ENCODE measurements at regions not wholly inside any gene's neighbourhood (a gene's known extent, or its start where the extent isn't known, plus 50 kb on each side); places are given as distances from the start of the nearest gene placed in this dataset.

GRCh38 chr1:38190983-38191382 is 144.4 kb upstream of the POU3F1 start:
- DNase-seq (ENCODE audit: low spot score) (no peak), ATAC-seq (no peak)
- H3K4me1 ChIP-seq (ENCODE audit: insufficient read depth), result no peaks in the 10 kb centered on the region
- peaks cover 15% of the 10 kb centered on the region for H3K9me3 Mint-ChIP-seq
- no peak overlapping the region for H3K4me2 ChIP-seq
- H2AFZ ChIP-seq, result no peak overlapping the region
- peaks cover 9% of the 10 kb centered on the region; the same call in 2 of the 3 replicates for H3K4me1 Mint-ChIP-seq
- no peak overlapping the region for H3K4me3 ChIP-seq
- H3K27me3 ChIP-seq (ENCODE audit: insufficient read depth), result no peaks in the 10 kb centered on the region
- 0 out of 2 replicates have a peak, but pooled peaks cover 2% of the 10 kb centered on the region for H3K9me2 ChIP-seq (ENCODE audit: insufficient read depth)
- TF ChIP-seq ZNF114 (CRISPR knock-in tag; IDR thresholded peaks at IDR 0.05), result no peak
- no peak for TF ChIP-seq CTCF (conservative IDR thresholded peaks at IDR 0.05; ENCODE audit: low read depth in 2 of 2)
- TF ChIP-seq EZH2phosphoT487 (IDR thresholded peaks at IDR 0.05; ENCODE audit: unreplicated experiment), result no peak
- no peak for TF ChIP-seq ZNF331 (CRISPR knock-in tag; IDR thresholded peaks at IDR 0.05; ENCODE audit: low read depth)
- no peak for TF ChIP-seq EZH2 (IDR thresholded peaks at IDR 0.05; ENCODE audit: low read depth, unreplicated experiment)
- no peak for TF ChIP-seq POLR2AphosphoS5 (IDR thresholded peaks at IDR 0.05; ENCODE audit: low read depth)
- no peak for TF ChIP-seq CREB1 (CRISPR knock-in tag; IDR thresholded peaks at IDR 0.05; ENCODE audit: low read depth)
- TF ChIP-seq, protein P1, sequence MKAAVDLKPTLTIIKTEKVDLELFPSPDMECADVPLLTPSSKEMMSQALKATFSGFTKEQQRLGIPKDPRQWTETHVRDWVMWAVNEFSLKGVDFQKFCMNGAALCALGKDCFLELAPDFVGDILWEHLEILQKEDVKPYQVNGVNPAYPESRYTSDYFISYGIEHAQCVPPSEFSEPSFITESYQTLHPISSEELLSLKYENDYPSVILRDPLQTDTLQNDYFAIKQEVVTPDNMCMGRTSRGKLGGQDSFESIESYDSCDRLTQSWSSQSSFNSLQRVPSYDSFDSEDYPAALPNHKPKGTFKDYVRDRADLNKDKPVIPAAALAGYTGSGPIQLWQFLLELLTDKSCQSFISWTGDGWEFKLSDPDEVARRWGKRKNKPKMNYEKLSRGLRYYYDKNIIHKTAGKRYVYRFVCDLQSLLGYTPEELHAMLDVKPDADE (IDR thresholded peaks at IDR 0.05), result no peak
- TF ChIP-seq, protein P2, sequence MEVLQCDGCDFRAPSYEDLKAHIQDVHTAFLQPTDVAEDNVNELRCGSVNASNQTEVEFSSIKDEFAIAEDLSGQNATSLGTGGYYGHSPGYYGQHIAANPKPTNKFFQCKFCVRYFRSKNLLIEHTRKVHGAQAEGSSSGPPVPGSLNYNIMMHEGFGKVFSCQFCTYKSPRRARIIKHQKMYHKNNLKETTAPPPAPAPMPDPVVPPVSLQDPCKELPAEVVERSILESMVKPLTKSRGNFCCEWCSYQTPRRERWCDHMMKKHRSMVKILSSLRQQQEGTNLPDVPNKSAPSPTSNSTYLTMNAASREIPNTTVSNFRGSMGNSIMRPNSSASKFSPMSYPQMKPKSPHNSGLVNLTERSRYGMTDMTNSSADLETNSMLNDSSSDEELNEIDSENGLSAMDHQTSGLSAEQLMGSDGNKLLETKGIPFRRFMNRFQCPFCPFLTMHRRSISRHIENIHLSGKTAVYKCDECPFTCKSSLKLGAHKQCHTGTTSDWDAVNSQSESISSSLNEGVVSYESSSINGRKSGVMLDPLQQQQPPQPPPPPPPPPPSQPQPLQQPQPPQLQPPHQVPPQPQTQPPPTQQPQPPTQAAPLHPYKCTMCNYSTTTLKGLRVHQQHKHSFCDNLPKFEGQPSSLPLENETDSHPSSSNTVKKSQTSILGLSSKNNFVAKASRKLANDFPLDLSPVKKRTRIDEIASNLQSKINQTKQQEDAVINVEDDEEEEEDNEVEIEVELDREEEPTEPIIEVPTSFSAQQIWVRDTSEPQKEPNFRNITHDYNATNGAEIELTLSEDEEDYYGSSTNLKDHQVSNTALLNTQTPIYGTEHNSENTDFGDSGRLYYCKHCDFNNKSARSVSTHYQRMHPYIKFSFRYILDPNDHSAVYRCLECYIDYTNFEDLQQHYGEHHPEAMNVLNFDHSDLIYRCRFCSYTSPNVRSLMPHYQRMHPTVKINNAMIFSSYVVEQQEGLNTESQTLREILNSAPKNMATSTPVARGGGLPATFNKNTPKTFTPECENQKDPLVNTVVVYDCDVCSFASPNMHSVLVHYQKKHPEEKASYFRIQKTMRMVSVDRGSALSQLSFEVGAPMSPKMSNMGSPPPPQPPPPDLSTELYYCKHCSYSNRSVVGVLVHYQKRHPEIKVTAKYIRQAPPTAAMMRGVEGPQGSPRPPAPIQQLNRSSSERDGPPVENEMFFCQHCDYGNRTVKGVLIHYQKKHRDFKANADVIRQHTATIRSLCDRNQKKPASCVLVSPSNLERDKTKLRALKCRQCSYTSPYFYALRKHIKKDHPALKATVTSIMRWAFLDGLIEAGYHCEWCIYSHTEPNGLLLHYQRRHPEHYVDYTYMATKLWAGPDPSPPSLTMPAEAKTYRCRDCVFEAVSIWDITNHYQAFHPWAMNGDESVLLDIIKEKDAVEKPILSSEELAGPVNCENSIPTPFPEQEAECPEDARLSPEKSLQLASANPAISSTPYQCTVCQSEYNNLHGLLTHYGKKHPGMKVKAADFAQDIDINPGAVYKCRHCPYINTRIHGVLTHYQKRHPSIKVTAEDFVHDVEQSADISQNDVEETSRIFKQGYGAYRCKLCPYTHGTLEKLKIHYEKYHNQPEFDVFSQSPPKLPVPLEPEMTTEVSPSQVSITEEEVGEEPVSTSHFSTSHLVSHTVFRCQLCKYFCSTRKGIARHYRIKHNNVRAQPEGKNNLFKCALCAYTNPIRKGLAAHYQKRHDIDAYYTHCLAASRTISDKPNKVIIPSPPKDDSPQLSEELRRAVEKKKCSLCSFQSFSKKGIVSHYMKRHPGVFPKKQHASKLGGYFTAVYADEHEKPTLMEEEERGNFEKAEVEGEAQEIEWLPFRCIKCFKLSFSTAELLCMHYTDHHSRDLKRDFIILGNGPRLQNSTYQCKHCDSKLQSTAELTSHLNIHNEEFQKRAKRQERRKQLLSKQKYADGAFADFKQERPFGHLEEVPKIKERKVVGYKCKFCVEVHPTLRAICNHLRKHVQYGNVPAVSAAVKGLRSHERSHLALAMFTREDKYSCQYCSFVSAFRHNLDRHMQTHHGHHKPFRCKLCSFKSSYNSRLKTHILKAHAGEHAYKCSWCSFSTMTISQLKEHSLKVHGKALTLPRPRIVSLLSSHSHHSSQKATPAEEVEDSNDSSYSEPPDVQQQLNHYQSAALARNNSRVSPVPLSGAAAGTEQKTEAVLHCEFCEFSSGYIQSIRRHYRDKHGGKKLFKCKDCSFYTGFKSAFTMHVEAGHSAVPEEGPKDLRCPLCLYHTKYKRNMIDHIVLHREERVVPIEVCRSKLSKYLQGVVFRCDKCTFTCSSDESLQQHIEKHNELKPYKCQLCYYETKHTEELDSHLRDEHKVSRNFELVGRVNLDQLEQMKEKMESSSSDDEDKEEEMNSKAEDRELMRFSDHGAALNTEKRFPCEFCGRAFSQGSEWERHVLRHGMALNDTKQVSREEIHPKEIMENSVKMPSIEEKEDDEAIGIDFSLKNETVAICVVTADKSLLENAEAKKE (CRISPR knock-in tag; IDR thresholded peaks at IDR 0.05), result no peak
- TF ChIP-seq STAT1 (IDR thresholded peaks at IDR 0.05; ENCODE audit: unreplicated experiment), result no peak
- TF ChIP-seq, protein P3, sequence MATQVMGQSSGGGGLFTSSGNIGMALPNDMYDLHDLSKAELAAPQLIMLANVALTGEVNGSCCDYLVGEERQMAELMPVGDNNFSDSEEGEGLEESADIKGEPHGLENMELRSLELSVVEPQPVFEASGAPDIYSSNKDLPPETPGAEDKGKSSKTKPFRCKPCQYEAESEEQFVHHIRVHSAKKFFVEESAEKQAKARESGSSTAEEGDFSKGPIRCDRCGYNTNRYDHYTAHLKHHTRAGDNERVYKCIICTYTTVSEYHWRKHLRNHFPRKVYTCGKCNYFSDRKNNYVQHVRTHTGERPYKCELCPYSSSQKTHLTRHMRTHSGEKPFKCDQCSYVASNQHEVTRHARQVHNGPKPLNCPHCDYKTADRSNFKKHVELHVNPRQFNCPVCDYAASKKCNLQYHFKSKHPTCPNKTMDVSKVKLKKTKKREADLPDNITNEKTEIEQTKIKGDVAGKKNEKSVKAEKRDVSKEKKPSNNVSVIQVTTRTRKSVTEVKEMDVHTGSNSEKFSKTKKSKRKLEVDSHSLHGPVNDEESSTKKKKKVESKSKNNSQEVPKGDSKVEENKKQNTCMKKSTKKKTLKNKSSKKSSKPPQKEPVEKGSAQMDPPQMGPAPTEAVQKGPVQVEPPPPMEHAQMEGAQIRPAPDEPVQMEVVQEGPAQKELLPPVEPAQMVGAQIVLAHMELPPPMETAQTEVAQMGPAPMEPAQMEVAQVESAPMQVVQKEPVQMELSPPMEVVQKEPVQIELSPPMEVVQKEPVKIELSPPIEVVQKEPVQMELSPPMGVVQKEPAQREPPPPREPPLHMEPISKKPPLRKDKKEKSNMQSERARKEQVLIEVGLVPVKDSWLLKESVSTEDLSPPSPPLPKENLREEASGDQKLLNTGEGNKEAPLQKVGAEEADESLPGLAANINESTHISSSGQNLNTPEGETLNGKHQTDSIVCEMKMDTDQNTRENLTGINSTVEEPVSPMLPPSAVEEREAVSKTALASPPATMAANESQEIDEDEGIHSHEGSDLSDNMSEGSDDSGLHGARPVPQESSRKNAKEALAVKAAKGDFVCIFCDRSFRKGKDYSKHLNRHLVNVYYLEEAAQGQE (IDR thresholded peaks at IDR 0.05; ENCODE audit: unreplicated experiment), result no peak
- no peak for TF ChIP-seq JUNB (IDR thresholded peaks at IDR 0.05; ENCODE audit: unreplicated experiment)
- no peak for TF ChIP-seq NANOG (IDR thresholded peaks at IDR 0.05; ENCODE audit: borderline replicate concordance)
- peaks cover 4% of the 10 kb centered on the region; the same call in 1 of the 3 replicates for H3K36me3 Mint-ChIP-seq (ENCODE audit: low read depth)
- H4K20me1 ChIP-seq (replicated peaks; ENCODE audit: insufficient read depth), result no peaks in the 10 kb centered on the region
- H3K4me3 Mint-ChIP-seq, result no peak overlapping the region
- no peak overlapping the region for H3K27ac ChIP-seq (ENCODE audit: low read depth)
- H3K79me2 ChIP-seq (replicated peaks; ENCODE audit: insufficient read depth), result no peaks in the 10 kb centered on the region
- no peaks in the 10 kb centered on the region for H3F3A ChIP-seq (replicated peaks; ENCODE audit: low read depth)
- no peaks in the 10 kb centered on the region for H3K36me3 ChIP-seq (ENCODE audit: insufficient read depth)
- no peak overlapping the region for H3K27ac Mint-ChIP-seq
- peaks cover 3% of the 10 kb centered on the region for H3K27me3 Mint-ChIP-seq (ENCODE audit: insufficient read depth, low read depth, poor library complexity)

Measured in GM23338 (cell line).